GM23338 (cell line): ENCODE measurements at regions not wholly inside any gene's neighbourhood (a gene's known extent, or its start where the extent isn't known, plus 50 kb on each side); places are given as distances from the start of the nearest gene placed in this dataset.

Experiments used
- ATAC-seq: fragments of 200-7000 bp; cut with Tn5 transposase; 3 replicates; pipeline ENCODE4 v1.9.1; 2020
- DNase-seq: peaks from one replicate; pipeline ENCODE4 v3.0.0-alpha.2; 2015; ENCODE audit warnings: low spot score
- H2AFZ ChIP-seq: fragments of 200-600 bp; sonication (generic); 2 replicates; pipeline ENCODE4 v1.8.0; 2016; ENCODE audit warnings: antibody characterized with exemption, mild to moderate bottlenecking, moderate library complexity
- H3F3A ChIP-seq: fragments of 200-600 bp; sonication (generic); replicated peaks from 2 replicates; pipeline ENCODE4 v1.8.0; 2017; ENCODE audit warnings: antibody characterized with exemption, mixed run types, low read depth
- H3K27ac ChIP-seq: fragments of 200-600 bp; sonication (generic); 2 replicates; pipeline ENCODE4 v1.6.1; 2016; ENCODE audit warnings: low read depth
- H3K27me3 ChIP-seq: fragments of 200-600 bp; sonication (generic); 2 replicates; pipeline ENCODE4 v1.8.0; 2016; ENCODE audit warnings: mild to moderate bottlenecking, mixed run types, moderate library complexity; ENCODE audit not compliant: insufficient read depth
- H3K36me3 ChIP-seq: fragments of 200-600 bp; sonication (generic); 2 replicates; pipeline ENCODE4 v1.8.0; 2016; ENCODE audit warnings: mild to moderate bottlenecking; ENCODE audit not compliant: insufficient read depth
- H3K4me1 ChIP-seq: fragments of 200-600 bp; sonication (generic); 2 replicates; pipeline ENCODE4 v1.8.0; 2016; ENCODE audit warnings: mild to moderate bottlenecking, moderate library complexity; ENCODE audit not compliant: insufficient read depth
- H3K4me2 ChIP-seq: fragments of 200-600 bp; sonication (generic); 2 replicates; pipeline ENCODE4 v1.7.1; 2017; ENCODE audit warnings: mixed run types
- H3K4me3 ChIP-seq: fragments of 200-600 bp; sonication (generic); 2 replicates; pipeline ENCODE4 v1.6.1; 2016; ENCODE audit warnings: mixed run types
- H3K79me2 ChIP-seq: fragments of 200-600 bp; sonication (generic); replicated peaks from 2 replicates; pipeline ENCODE4 v1.8.0; 2017; ENCODE audit warnings: mild to moderate bottlenecking; ENCODE audit not compliant: insufficient read depth
- H3K9me2 ChIP-seq: fragments of 200-600 bp; sonication (generic); 2 replicates; pipeline ENCODE4 v1.8.0; 2017; ENCODE audit not compliant: insufficient read depth
- H4K20me1 ChIP-seq: fragments of 200-600 bp; sonication (generic); replicated peaks from 2 replicates; pipeline ENCODE4 v1.8.0; 2017; ENCODE audit warnings: mild to moderate bottlenecking; ENCODE audit not compliant: insufficient read depth
- H3K27ac Mint-ChIP-seq: 2 replicates; pipeline ENCODE4 v1.8.0; 2020; ENCODE audit warnings: inconsistent platforms, mild to moderate bottlenecking, moderate library complexity, mixed read lengths
- H3K27me3 Mint-ChIP-seq: 3 replicates; pipeline ENCODE4 v1.8.0; 2022; ENCODE audit warnings: low read depth, mild to moderate bottlenecking, moderate library complexity, mixed read lengths, inconsistent platforms; ENCODE audit not compliant: insufficient read depth, poor library complexity
- H3K36me3 Mint-ChIP-seq: 3 replicates; pipeline ENCODE4 v1.8.0; 2021; ENCODE audit warnings: low read depth, mild to moderate bottlenecking, inconsistent platforms, moderate library complexity, mixed read lengths
- H3K4me1 Mint-ChIP-seq: 3 replicates; pipeline ENCODE4 v1.8.0; 2020; ENCODE audit warnings: mild to moderate bottlenecking, inconsistent platforms, mixed read lengths
- H3K4me3 Mint-ChIP-seq: 3 replicates; pipeline ENCODE4 v1.8.0; 2021; ENCODE audit warnings: moderate library complexity, mild to moderate bottlenecking, inconsistent platforms, mixed read lengths
- H3K9me3 Mint-ChIP-seq: 3 replicates; pipeline ENCODE4 v1.8.0; 2020; ENCODE audit warnings: moderate library complexity, mild to moderate bottlenecking, inconsistent platforms, mixed read lengths
- CREB1 ChIP-seq: fragments of 250-450 bp; sonication (Bioruptor Pico); IDR thresholded peaks from 2 replicates; pipeline ENCODE4 v1.5.0; 2020; ENCODE audit warnings: low read depth, mild to moderate bottlenecking, moderate library complexity
- EZH2 ChIP-seq: fragments of 200-600 bp; sonication (generic); IDR thresholded peaks from one replicate; pipeline ENCODE4 v1.8.0; 2017; ENCODE audit warnings: antibody characterized with exemption, mild to moderate bottlenecking, low read depth; ENCODE audit not compliant: unreplicated experiment
- EZH2phosphoT487 ChIP-seq: fragments of 200-600 bp; sonication (generic); IDR thresholded peaks from one replicate; pipeline ENCODE4 v1.8.1; 2018; ENCODE audit warnings: antibody characterized with exemption; ENCODE audit not compliant: unreplicated experiment
- JUNB ChIP-seq: IDR thresholded peaks from one replicate; pipeline ENCODE4 v1.6.1; 2016; ENCODE audit warnings: antibody characterized with exemption; ENCODE audit not compliant: unreplicated experiment
- NANOG ChIP-seq: IDR thresholded peaks from 2 replicates; pipeline ENCODE4 v1.6.1; 2016; ENCODE audit warnings: antibody characterized with exemption, borderline replicate concordance
- POLR2AphosphoS5 ChIP-seq: IDR thresholded peaks from 2 replicates; pipeline ENCODE4 v1.6.1; 2016; ENCODE audit warnings: antibody characterized with exemption, low read depth
- STAT1 ChIP-seq: IDR thresholded peaks from one replicate; pipeline ENCODE4 v1.6.1; 2016; ENCODE audit warnings: antibody characterized with exemption; ENCODE audit not compliant: unreplicated experiment
- ZNF114 ChIP-seq: fragments of 250-450 bp; sonication (Bioruptor Pico); IDR thresholded peaks from 2 replicates; pipeline ENCODE4 v1.5.0; 2020; ENCODE audit warnings: mild to moderate bottlenecking, moderate library complexity
- ZNF331 ChIP-seq: fragments of 250-450 bp; sonication (Bioruptor Pico); IDR thresholded peaks from 2 replicates; pipeline ENCODE4 v1.5.0; 2020; ENCODE audit warnings: low read depth, mild to moderate bottlenecking, moderate library complexity
- TF ChIP-seq, protein P1 (sequence below): IDR thresholded peaks from one replicate; pipeline ENCODE4 v1.6.1; 2018; ENCODE audit warnings: antibody characterized with exemption; ENCODE audit not compliant: unreplicated experiment
- TF ChIP-seq, protein P2 (sequence below), 2 experiments: fragments of 200-600 bp in 1 of 2; sonication (generic) in 1 of 2; conservative IDR thresholded peaks; 2 replicates each; pipeline versions ENCODE4 v1.5.1 to v1.6.1; 2016 to 2017; ENCODE audit warnings: antibody characterized with exemption in 2 of 2, low read depth in 2 of 2, mild to moderate bottlenecking in 2 of 2, moderate library complexity in 1 of 2
- TF ChIP-seq, protein P3 (sequence below): fragments of 250-450 bp; sonication (Bioruptor Pico); IDR thresholded peaks from 2 replicates; pipeline ENCODE4 v1.5.0; 2020; ENCODE audit warnings: mild to moderate bottlenecking, moderate library complexity
- TF ChIP-seq, protein P4 (sequence below): IDR thresholded peaks from 2 replicates; pipeline ENCODE4 v1.6.1; 2016; ENCODE audit warnings: antibody characterized with exemption

DNA sequence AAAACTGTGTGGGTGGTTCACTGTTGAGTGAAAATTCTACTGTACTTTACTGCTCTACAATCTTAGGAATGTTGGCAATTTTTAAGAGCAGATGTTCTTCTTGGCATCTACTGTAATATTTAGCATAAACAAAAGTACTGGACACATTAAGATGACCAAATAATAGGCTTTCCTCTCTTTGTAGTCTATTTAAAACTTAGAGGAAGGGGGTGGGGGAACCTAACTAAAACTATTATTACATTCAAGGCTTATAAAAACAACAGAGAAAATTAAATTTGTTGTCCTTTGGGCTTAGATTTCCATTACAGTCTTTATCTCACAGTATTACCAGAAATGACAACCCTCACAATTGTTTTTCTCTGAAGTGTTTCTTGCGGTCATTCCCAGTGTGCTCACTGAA, 181.2 kb downstream of the PLPPR4 start:
- DNase-seq, result no peak
- no peak overlapping the region for H3K4me2 ChIP-seq
- no peak overlapping the region for H3K27ac Mint-ChIP-seq

More for the DNA sequence above, 181.2 kb downstream of the PLPPR4 start:
- H4K20me1 ChIP-seq, result no peaks in the 10 kb centered on the region
- no peak for ATAC-seq
- no peaks in the 10 kb centered on the region for H3K4me1 ChIP-seq
- no peaks in the 10 kb centered on the region for H3K9me3 Mint-ChIP-seq
- no peak overlapping the region for H3K4me3 Mint-ChIP-seq
- H3K4me3 ChIP-seq, result no peak overlapping the region
- H3K27ac ChIP-seq, result no peak overlapping the region
- H2AFZ ChIP-seq, result no peak overlapping the region
- H3K36me3 Mint-ChIP-seq, result no peaks in the 10 kb centered on the region
- no peaks in the 10 kb centered on the region; the same call in 1 of the 2 replicates for H3K36me3 ChIP-seq
- TF ChIP-seq, protein P1, sequence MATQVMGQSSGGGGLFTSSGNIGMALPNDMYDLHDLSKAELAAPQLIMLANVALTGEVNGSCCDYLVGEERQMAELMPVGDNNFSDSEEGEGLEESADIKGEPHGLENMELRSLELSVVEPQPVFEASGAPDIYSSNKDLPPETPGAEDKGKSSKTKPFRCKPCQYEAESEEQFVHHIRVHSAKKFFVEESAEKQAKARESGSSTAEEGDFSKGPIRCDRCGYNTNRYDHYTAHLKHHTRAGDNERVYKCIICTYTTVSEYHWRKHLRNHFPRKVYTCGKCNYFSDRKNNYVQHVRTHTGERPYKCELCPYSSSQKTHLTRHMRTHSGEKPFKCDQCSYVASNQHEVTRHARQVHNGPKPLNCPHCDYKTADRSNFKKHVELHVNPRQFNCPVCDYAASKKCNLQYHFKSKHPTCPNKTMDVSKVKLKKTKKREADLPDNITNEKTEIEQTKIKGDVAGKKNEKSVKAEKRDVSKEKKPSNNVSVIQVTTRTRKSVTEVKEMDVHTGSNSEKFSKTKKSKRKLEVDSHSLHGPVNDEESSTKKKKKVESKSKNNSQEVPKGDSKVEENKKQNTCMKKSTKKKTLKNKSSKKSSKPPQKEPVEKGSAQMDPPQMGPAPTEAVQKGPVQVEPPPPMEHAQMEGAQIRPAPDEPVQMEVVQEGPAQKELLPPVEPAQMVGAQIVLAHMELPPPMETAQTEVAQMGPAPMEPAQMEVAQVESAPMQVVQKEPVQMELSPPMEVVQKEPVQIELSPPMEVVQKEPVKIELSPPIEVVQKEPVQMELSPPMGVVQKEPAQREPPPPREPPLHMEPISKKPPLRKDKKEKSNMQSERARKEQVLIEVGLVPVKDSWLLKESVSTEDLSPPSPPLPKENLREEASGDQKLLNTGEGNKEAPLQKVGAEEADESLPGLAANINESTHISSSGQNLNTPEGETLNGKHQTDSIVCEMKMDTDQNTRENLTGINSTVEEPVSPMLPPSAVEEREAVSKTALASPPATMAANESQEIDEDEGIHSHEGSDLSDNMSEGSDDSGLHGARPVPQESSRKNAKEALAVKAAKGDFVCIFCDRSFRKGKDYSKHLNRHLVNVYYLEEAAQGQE, result no peak
- no peak for TF ChIP-seq CREB1 (CRISPR knock-in tag)
- no peak for TF ChIP-seq JUNB
- TF ChIP-seq POLR2AphosphoS5, result no peak
- no peak for TF ChIP-seq NANOG
- TF ChIP-seq ZNF331 (CRISPR knock-in tag), result no peak
- TF ChIP-seq EZH2phosphoT487, result no peak
- TF ChIP-seq, protein P2, sequence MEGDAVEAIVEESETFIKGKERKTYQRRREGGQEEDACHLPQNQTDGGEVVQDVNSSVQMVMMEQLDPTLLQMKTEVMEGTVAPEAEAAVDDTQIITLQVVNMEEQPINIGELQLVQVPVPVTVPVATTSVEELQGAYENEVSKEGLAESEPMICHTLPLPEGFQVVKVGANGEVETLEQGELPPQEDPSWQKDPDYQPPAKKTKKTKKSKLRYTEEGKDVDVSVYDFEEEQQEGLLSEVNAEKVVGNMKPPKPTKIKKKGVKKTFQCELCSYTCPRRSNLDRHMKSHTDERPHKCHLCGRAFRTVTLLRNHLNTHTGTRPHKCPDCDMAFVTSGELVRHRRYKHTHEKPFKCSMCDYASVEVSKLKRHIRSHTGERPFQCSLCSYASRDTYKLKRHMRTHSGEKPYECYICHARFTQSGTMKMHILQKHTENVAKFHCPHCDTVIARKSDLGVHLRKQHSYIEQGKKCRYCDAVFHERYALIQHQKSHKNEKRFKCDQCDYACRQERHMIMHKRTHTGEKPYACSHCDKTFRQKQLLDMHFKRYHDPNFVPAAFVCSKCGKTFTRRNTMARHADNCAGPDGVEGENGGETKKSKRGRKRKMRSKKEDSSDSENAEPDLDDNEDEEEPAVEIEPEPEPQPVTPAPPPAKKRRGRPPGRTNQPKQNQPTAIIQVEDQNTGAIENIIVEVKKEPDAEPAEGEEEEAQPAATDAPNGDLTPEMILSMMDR (conservative IDR thresholded peaks at IDR 0.05; ENCODE audit: low read depth in 2 of 2), result no peak
- TF ChIP-seq EZH2, result no peak
- no peak for TF ChIP-seq STAT1
- TF ChIP-seq, protein P3, sequence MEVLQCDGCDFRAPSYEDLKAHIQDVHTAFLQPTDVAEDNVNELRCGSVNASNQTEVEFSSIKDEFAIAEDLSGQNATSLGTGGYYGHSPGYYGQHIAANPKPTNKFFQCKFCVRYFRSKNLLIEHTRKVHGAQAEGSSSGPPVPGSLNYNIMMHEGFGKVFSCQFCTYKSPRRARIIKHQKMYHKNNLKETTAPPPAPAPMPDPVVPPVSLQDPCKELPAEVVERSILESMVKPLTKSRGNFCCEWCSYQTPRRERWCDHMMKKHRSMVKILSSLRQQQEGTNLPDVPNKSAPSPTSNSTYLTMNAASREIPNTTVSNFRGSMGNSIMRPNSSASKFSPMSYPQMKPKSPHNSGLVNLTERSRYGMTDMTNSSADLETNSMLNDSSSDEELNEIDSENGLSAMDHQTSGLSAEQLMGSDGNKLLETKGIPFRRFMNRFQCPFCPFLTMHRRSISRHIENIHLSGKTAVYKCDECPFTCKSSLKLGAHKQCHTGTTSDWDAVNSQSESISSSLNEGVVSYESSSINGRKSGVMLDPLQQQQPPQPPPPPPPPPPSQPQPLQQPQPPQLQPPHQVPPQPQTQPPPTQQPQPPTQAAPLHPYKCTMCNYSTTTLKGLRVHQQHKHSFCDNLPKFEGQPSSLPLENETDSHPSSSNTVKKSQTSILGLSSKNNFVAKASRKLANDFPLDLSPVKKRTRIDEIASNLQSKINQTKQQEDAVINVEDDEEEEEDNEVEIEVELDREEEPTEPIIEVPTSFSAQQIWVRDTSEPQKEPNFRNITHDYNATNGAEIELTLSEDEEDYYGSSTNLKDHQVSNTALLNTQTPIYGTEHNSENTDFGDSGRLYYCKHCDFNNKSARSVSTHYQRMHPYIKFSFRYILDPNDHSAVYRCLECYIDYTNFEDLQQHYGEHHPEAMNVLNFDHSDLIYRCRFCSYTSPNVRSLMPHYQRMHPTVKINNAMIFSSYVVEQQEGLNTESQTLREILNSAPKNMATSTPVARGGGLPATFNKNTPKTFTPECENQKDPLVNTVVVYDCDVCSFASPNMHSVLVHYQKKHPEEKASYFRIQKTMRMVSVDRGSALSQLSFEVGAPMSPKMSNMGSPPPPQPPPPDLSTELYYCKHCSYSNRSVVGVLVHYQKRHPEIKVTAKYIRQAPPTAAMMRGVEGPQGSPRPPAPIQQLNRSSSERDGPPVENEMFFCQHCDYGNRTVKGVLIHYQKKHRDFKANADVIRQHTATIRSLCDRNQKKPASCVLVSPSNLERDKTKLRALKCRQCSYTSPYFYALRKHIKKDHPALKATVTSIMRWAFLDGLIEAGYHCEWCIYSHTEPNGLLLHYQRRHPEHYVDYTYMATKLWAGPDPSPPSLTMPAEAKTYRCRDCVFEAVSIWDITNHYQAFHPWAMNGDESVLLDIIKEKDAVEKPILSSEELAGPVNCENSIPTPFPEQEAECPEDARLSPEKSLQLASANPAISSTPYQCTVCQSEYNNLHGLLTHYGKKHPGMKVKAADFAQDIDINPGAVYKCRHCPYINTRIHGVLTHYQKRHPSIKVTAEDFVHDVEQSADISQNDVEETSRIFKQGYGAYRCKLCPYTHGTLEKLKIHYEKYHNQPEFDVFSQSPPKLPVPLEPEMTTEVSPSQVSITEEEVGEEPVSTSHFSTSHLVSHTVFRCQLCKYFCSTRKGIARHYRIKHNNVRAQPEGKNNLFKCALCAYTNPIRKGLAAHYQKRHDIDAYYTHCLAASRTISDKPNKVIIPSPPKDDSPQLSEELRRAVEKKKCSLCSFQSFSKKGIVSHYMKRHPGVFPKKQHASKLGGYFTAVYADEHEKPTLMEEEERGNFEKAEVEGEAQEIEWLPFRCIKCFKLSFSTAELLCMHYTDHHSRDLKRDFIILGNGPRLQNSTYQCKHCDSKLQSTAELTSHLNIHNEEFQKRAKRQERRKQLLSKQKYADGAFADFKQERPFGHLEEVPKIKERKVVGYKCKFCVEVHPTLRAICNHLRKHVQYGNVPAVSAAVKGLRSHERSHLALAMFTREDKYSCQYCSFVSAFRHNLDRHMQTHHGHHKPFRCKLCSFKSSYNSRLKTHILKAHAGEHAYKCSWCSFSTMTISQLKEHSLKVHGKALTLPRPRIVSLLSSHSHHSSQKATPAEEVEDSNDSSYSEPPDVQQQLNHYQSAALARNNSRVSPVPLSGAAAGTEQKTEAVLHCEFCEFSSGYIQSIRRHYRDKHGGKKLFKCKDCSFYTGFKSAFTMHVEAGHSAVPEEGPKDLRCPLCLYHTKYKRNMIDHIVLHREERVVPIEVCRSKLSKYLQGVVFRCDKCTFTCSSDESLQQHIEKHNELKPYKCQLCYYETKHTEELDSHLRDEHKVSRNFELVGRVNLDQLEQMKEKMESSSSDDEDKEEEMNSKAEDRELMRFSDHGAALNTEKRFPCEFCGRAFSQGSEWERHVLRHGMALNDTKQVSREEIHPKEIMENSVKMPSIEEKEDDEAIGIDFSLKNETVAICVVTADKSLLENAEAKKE (CRISPR knock-in tag), result no peak
- no peak for TF ChIP-seq ZNF114
- TF ChIP-seq, protein P4, sequence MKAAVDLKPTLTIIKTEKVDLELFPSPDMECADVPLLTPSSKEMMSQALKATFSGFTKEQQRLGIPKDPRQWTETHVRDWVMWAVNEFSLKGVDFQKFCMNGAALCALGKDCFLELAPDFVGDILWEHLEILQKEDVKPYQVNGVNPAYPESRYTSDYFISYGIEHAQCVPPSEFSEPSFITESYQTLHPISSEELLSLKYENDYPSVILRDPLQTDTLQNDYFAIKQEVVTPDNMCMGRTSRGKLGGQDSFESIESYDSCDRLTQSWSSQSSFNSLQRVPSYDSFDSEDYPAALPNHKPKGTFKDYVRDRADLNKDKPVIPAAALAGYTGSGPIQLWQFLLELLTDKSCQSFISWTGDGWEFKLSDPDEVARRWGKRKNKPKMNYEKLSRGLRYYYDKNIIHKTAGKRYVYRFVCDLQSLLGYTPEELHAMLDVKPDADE, result no peak
- no peaks in the 10 kb centered on the region for H3K9me2 ChIP-seq
- H3K79me2 ChIP-seq, result no peaks in the 10 kb centered on the region
- H3K4me1 Mint-ChIP-seq, result no peaks in the 10 kb centered on the region
- H3K27me3 Mint-ChIP-seq, result no peaks in the 10 kb centered on the region
- no peaks in the 10 kb centered on the region for H3K27me3 ChIP-seq
- H3F3A ChIP-seq, result no peaks in the 10 kb centered on the region
